G401 (cell line): ENCODE measurements at regions not wholly inside any gene's neighbourhood (a gene's known extent, or its start where the extent isn't known, plus 50 kb on each side); places are given as distances from the start of the nearest gene placed in this dataset.

Source experiments
- DNase-seq: peaks from one replicate; pipeline ENCODE4 v3.0.0-alpha.2; 2015; ENCODE audit warnings: low spot score
- in situ Hi-C: cut with HindIII; loops from 2 replicates; pipeline ENCODE4 v1.10.0; 2016; ENCODE audit warnings: low sequenced_read_pairs, mixed read lengths

- DNase-seq: no peak
- in situ Hi-C loops: no loop called here
Measured at GRCh38 chr1:96987186-96987703, 265.7 kb downstream of the PTBP2 start.

- DNase-seq: no peak
- in situ Hi-C loops: no loop called here
Measured at GRCh38 chr1:96989302-96989701, 267.7 kb downstream of the PTBP2 start.

GRCh38 chr1:96990136-96990535 lies 268.6 kb downstream of the PTBP2 start:
- no peak for DNase-seq
- in situ Hi-C loops: no loop called here

- in situ Hi-C loops: no loop called here
- DNase-seq: no peak
Measured at GRCh38 chr1:96991261-96991660, 269.7 kb downstream of the PTBP2 start.

- in situ Hi-C loops: no loop called here
Measured at GRCh38 chr1:96992871-96993270, 271.3 kb downstream of the PTBP2 start.

GRCh38 chr1:96995351-96995750 lies 273.8 kb downstream of the PTBP2 start:
- DNase-seq: no peak
- in situ Hi-C loops: no loop called here

More at GRCh38 chr1:96992871-96993270, 271.3 kb downstream of the PTBP2 start:
- DNase-seq: no peak

GRCh38 chr1:96996001-96996400 lies 274.4 kb downstream of the PTBP2 start:
- in situ Hi-C loops: no loop called here
- DNase-seq: no peak

- in situ Hi-C loops: no loop called here
- DNase-seq: no peak
Measured at GRCh38 chr1:96997717-96998116, 276.1 kb downstream of the PTBP2 start.

- in situ Hi-C loops: no loop called here
- DNase-seq: no peak
Measured at GRCh38 chr1:96998466-96998865, 276.9 kb downstream of the PTBP2 start.

- no peak for DNase-seq
- in situ Hi-C loops: no loop called here
Measured at GRCh38 chr1:96999191-96999590, 277.6 kb downstream of the PTBP2 start.

GRCh38 chr1:97004054-97004453 lies 282.5 kb downstream of the PTBP2 start:
- DNase-seq: no peak
- in situ Hi-C loops: no loop called here

- no peak for DNase-seq
- in situ Hi-C loops: no loop called here
Measured at GRCh38 chr1:97004743-97005142, 283.2 kb downstream of the PTBP2 start.

- DNase-seq: no peak
- in situ Hi-C loops: no loop called here
Measured at GRCh38 chr1:97006044-97006661, 284.6 kb downstream of the PTBP2 start.

GRCh38 chr1:97007840-97008604 lies 286.4 kb downstream of the PTBP2 start:
- in situ Hi-C loops: no loop called here
- DNase-seq: no peak

GRCh38 chr1:97010566-97011264 lies 289.1 kb downstream of the PTBP2 start:
- in situ Hi-C loops: no loop called here

GRCh38 chr1:97013136-97013535 lies 291.6 kb downstream of the PTBP2 start:
- in situ Hi-C loops: no loop called here

More at GRCh38 chr1:97010566-97011264, 289.1 kb downstream of the PTBP2 start:
- no peak for DNase-seq

GRCh38 chr1:97013941-97014340 lies 292.4 kb downstream of the PTBP2 start:
- DNase-seq: no peak
- in situ Hi-C loops: no loop called here

More at GRCh38 chr1:97013136-97013535, 291.6 kb downstream of the PTBP2 start:
- no peak for DNase-seq

GRCh38 chr1:97014426-97014825 lies 292.8 kb downstream of the PTBP2 start:
- in situ Hi-C loops: no loop called here

GRCh38 chr1:97017895-97018294 lies 296.3 kb downstream of the PTBP2 start:
- DNase-seq: no peak
- in situ Hi-C loops: no loop called here

More at GRCh38 chr1:97014426-97014825, 292.8 kb downstream of the PTBP2 start:
- no peak for DNase-seq
